Common myeloid progenitor, CD34-positive (primary cell): ENCODE measurements at regions not wholly inside any gene's neighbourhood (a gene's known extent, or its start where the extent isn't known, plus 50 kb on each side); places are given as distances from the start of the nearest gene placed in this dataset.
"Not testable (repeated sequence)": the region's sequence is repeated elsewhere in the genome, so short reads cannot be mapped to it uniquely, and the experiment has no call there.

Experiments
- CTCF ChIA-PET: fragments of 350-600 bp; sonication (Branson Sonifier 250); formaldehyde crosslinking; loops from one replicate; lab custom pipeline; 2021; ENCODE audit warnings: antibody characterized with exemption; lab: Charles Lee
- POLR2A ChIA-PET: fragments of 350-600 bp; sonication (Branson Sonifier 250); formaldehyde crosslinking; loops from one replicate; lab custom pipeline; 2021; ENCODE audit warnings: antibody characterized with exemption; lab: Charles Lee
- DNase-seq, 3 donors: peaks; one replicate each; pipeline versions ENCODE4 v3.0.0 to v3.0.0-alpha.2; 2013
- H3K27ac ChIP-seq, 2 experiments: 1 replicate in 1 of 2; 2 replicates in 1 of 2; pipeline ENCODE4 v1.7.0; 2013; ENCODE audit warnings: inconsistent platforms in 2 of 2, low read length in 2 of 2, mild to moderate bottlenecking in 2 of 2, low read depth in 1 of 2, moderate library complexity in 1 of 2; ENCODE audit not compliant: severe bottlenecking in 2 of 2, insufficient read depth in 1 of 2, poor library complexity in 1 of 2
- H3K27me3 ChIP-seq, 5 experiments: replicated peaks in 2 of 5; 1 replicate in 3 of 5; 2 replicates in 2 of 5; pipeline versions ENCODE4 v1.6.1 to v1.7.0; 2013; ENCODE audit warnings: low read length in 4 of 5, mild to moderate bottlenecking in 2 of 5, moderate library complexity in 2 of 5, inconsistent platforms in 1 of 5; ENCODE audit not compliant: insufficient read depth in 5 of 5, control insufficient read depth in 4 of 5
- H3K36me3 ChIP-seq, 4 experiments: 1 replicate in 2 of 4; 2 replicates in 2 of 4; pipeline versions ENCODE4 v1.6.1 to v1.7.0; 2013; ENCODE audit warnings: low read length in 3 of 4, control low read depth in 1 of 4, mild to moderate bottlenecking in 1 of 4; ENCODE audit not compliant: control insufficient read depth in 4 of 4, insufficient read depth in 4 of 4
- H3K4me1 ChIP-seq, 4 experiments: 1 replicate in 3 of 4; 2 replicates in 1 of 4; pipeline versions ENCODE4 v1.6.1 to v1.7.1; 2013; ENCODE audit warnings: low read length in 3 of 4, mild to moderate bottlenecking in 3 of 4, control low read depth in 1 of 4, inconsistent platforms in 1 of 4, moderate library complexity in 1 of 4; ENCODE audit not compliant: control insufficient read depth in 4 of 4, insufficient read depth in 4 of 4; ENCODE audit errors: control extremely low read depth in 1 of 4
- H3K4me3 ChIP-seq, 7 experiments: 1 replicate in 4 of 7; 2 replicates in 3 of 7; pipeline versions ENCODE4 v1.5.1 to v1.7.0; 2013; ENCODE audit warnings: mild to moderate bottlenecking in 7 of 7, low read length in 6 of 7, moderate library complexity in 6 of 7, inconsistent platforms in 2 of 7, low read depth in 2 of 7, control low read depth in 1 of 7; ENCODE audit not compliant: insufficient read depth in 4 of 7, control insufficient read depth in 1 of 7; ENCODE audit errors: extremely low read depth in 1 of 7
- H3K9me3 ChIP-seq, 5 experiments: 1 replicate in 4 of 5; 2 replicates in 1 of 5; pipeline versions ENCODE4 v1.6.1 to v1.7.1; 2013; ENCODE audit warnings: low read length in 4 of 5, mild to moderate bottlenecking in 2 of 5, inconsistent platforms in 1 of 5, low read depth in 1 of 5, moderate library complexity in 1 of 5; ENCODE audit not compliant: control insufficient read depth in 4 of 5, insufficient read depth in 2 of 5; ENCODE audit errors: control extremely low read depth in 1 of 5
- WGBS: methylation state at CpG from one replicate; pipeline ENCODE4 v1.1.5; 2013; ENCODE audit not compliant: insufficient coverage; 5-methylcytosine and 5-hydroxymethylcytosine counted together

DNA sequence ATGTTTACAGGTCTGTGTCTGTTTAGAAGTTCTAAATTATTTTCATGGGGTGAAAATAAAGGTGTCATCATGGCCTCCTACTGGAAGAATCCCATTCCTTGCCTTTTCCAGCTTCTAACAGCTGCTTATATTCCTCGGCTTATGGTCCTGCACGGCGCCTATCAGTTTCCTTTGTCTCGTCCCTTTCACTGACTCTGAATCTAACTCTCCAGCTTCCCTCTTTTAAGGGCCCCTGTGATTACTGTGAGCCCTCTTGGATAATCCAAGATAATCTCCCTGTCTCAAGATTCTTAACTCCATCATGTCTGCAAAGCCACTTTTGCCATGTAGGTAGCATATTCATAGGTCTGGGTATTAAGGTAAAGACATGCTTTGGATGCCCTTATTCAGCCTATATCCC is 441.0 kb upstream of the ERCC4 start:
- no peak overlapping the region for H3K4me3 ChIP-seq
- no peaks in the 10 kb centered on the region for H3K36me3 ChIP-seq
- ChIA-PET CTCF (no interaction called here), POLR2A (no interaction called here)
- H3K9me3 ChIP-seq: peaks cover 0 to 2% (median 0%) of the 10 kb centered on the region in 5 experiments
- no peak overlapping the region for H3K27ac ChIP-seq
- WGBS: 80% methylated on average over 2 of the region's 4 CpGs
- no peaks in the 10 kb centered on the region for H3K4me1 ChIP-seq
- H3K27me3 ChIP-seq: peaks cover 0 to 3% (median 0%) of the 10 kb centered on the region in 5 experiments
- no peak for DNase-seq

DNA sequence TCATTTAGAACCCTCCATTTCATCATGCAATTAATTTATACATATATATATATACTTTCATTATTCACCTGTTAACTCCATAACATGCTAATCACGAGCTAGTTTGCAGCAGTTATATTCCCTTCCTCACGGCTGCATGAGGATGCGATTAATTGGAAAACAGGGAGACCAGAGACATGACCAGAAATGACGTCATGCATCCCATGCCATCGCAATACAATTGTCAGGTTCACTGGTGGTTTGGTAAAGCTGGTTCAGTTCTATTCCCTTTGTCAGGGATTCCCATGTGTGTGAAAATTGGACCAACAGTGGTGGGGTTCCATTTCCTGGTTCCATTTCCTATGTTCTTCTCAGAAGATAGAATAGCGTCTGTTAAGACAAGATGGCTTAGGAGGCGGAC is 440.4 kb upstream of the ERCC4 start:
- POLR2A ChIA-PET: no interaction called here
- Histone ChIP-seq H3K27ac (no peak overlapping the region), H3K27me3 (peaks cover 0 to 3% (median 0%) of the 10 kb centered on the region in 5 experiments), H3K4me1 (no peaks in the 10 kb centered on the region), H3K4me3 (no peak overlapping the region), H3K9me3 (peaks cover 0 to 2% (median 0%) of the 10 kb centered on the region in 5 experiments), H3K36me3 (no peaks in the 10 kb centered on the region)
- DNase-seq: no peak
- CTCF ChIA-PET: no interaction called here
- 100% methylated on average over 6 of the region's 7 CpGs for WGBS

DNA sequence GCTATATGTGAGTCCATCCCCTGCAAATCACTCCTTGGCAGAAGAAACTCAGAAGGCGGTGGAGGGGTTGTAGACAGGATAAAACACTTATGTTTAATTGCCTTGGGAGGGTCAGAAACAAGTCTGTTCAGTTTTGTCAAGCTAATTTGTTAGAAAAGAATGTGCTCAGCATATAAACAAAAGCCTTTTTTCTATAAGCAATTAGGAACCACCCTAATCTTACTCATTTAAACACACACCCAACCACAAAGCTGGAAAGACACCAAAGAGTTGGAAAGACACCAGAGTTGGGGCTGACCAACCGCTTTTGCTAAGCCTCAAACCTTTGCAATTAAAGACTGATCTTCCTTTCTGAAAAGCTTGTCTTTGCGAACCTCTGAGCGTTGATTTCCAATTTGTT is 439.2 kb upstream of the ERCC4 start:
- no peaks in the 10 kb centered on the region for H3K4me1 ChIP-seq
- POLR2A ChIA-PET: no interaction called here
- WGBS: 60% methylated on average over 1 of the region's 4 CpGs
- H3K9me3 ChIP-seq: peaks cover 0 to 3% (median 0%) of the 10 kb centered on the region in 5 experiments
- no peaks in the 10 kb centered on the region for H3K36me3 ChIP-seq
- CTCF ChIA-PET: interaction anchor here (0.7 kb wide), 1 partner anchor 168 kb away, joined by 3 read pairs; no protein-coding TSS in a partner anchor
- DNase-seq: no peak
- H3K27me3 ChIP-seq: peaks cover 0 to 3% (median 0%) of the 10 kb centered on the region in 5 experiments
- H3K27ac ChIP-seq: no peak overlapping the region
- no peak overlapping the region for H3K4me3 ChIP-seq

GRCh38 chr16:13483121-13483520 is 436.8 kb upstream of the ERCC4 start:
- Histone ChIP-seq H3K27me3 (peaks cover 0 to 3% (median 0%) of the 10 kb centered on the region in 5 experiments), H3K27ac (no peak overlapping the region), H3K4me1 (no peaks in the 10 kb centered on the region), H3K4me3 (no peak overlapping the region), H3K9me3 (peaks cover 0 to 3% (median 0%) of the 10 kb centered on the region in 5 experiments), H3K36me3 (no peaks in the 10 kb centered on the region)
- POLR2A ChIA-PET: no interaction called here
- no peak for DNase-seq
- WGBS: 100% methylated on average over 3 of the region's 3 CpGs
- CTCF ChIA-PET: no interaction called here

DNA sequence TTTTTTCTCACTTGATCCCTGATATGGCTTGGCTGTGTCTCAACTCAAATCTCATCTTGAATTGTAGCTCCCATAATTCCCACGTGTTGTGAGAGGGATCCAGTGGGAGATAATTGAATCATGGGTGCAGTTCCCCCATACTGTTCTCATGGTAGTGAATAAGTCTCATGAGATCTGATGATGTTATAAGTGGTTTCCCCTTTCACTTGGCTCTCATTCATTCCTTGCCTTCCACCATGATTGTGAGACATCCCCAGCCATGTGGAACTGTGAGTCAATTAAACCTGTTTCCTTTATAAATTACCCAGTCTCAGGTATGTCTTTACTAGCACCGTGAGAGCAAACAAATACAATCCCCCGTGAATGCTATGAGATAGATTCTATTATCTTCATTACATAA is 430.5 kb upstream of the ERCC4 start:
- H3K4me3 ChIP-seq, H3K9me3 ChIP-seq, POLR2A ChIA-PET, DNase-seq, H3K4me1 ChIP-seq, CTCF ChIA-PET, H3K36me3 ChIP-seq, H3K27ac ChIP-seq, H3K27me3 ChIP-seq: not testable (repeated sequence)
- no CpG with 5 or more reads among the region's 3 CpGs for WGBS

DNA sequence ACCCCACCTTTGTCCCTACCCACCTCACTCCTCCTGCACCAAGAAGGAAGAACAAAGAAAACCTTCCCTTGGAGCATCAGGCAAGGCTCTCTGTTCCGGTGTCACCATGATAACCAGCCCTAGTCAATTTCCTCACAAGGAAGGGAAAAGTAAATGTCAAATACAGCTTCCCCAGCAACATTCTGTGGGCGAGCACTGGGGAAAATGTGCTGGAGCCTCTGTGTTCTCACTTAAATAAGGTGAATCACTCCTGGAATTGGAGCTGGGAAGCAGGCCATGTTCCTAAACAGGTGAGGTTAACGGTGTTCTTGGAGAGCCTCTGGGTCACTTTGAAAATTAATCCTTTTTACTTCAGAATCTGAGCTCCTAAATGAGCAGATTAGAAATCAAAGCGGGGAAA is 427.9 kb upstream of the ERCC4 start:
- no peak for DNase-seq
- POLR2A ChIA-PET: no interaction called here
- H3K4me1 ChIP-seq: no peaks in the 10 kb centered on the region
- no peak overlapping the region for H3K27ac ChIP-seq
- H3K4me3 ChIP-seq: no peak overlapping the region
- no peaks in the 10 kb centered on the region for H3K36me3 ChIP-seq
- 100% methylated on average over 2 of the region's 4 CpGs for WGBS
- CTCF ChIA-PET: no interaction called here
- H3K9me3 ChIP-seq: no peaks in the 10 kb centered on the region
- no peaks in the 10 kb centered on the region for H3K27me3 ChIP-seq

DNA sequence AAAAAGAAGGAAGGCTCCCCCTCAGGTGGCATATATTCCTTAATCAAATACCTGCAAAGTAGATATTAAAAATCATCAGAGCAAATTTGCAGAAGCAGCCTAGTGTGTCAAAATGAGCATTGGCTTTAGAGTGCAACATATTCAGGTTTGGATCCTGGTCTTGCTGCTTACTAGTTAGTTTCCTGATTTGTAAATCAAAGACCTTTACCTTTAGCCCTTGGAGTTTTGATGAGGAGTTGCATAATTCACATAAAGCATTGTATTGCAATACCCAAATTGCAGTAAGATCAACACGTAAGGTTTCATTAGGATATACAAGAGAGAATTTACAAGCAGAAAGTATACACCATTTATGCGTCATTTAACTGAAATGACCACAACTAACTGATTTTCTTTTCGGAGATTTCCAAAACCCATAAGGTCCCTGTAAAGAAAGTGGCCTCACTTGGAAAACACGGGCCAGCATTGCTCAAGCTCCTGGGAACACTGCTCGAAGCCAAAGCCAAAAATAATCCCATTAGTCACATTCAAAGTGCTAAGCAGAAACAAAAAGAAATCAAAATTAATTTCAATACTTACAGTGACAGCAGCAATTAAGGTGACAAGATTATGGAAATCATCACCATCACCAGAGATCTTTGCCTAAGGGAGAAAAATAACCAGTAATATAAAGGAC is 415.9 kb upstream of the ERCC4 start:
- ChIA-PET POLR2A (no interaction called here), CTCF (no interaction called here)
- peaks cover 0 to 2% (median 0%) of the 10 kb centered on the region in 5 experiments for H3K27me3 ChIP-seq
- WGBS: 97% methylated on average over 4 of the region's 5 CpGs
- H3K4me1 ChIP-seq: no peaks in the 10 kb centered on the region
- no peak overlapping the region for H3K27ac ChIP-seq
- no peak overlapping the region for H3K4me3 ChIP-seq
- no peaks in the 10 kb centered on the region for H3K36me3 ChIP-seq
- no peak for DNase-seq
- H3K9me3 ChIP-seq: peaks cover 0 to 1% (median 0%) of the 10 kb centered on the region in 5 experiments
